Uterus (tissue), 3 donors: ENCODE measurements at regions not wholly inside any gene's neighbourhood (a gene's known extent, or its start where the extent isn't known, plus 50 kb on each side); places are given as distances from the start of the nearest gene placed in this dataset.

Experiments
- DNase-seq, 2 donors: peaks; one replicate each; pipeline ENCODE4 v3.0.0-alpha.2; 2019 to 2020
- H3K27ac ChIP-seq, 2 donors: fragments of 200-600 bp; sonication (generic); 1 replicate in 1 of 2; 2 replicates in 1 of 2; pipeline ENCODE4 v1.5.1; 2016 to 2018
- H3K27me3 ChIP-seq, 2 donors: fragments of 200-600 bp; sonication (generic); one replicate each; pipeline ENCODE4 v1.5.1; 2018 to 2019; ENCODE audit warnings: control low read depth in 1 of 2
- H3K36me3 ChIP-seq, 2 donors: fragments of 200-600 bp; sonication (generic); one replicate each; pipeline ENCODE4 v1.5.1; 2019; ENCODE audit warnings: control low read depth in 1 of 2
- H3K4me1 ChIP-seq, 2 donors: fragments of 200-600 bp; sonication (generic); one replicate each; pipeline ENCODE4 v1.5.1; 2018 to 2019; ENCODE audit warnings: control low read depth in 1 of 2
- H3K4me3 ChIP-seq, 2 donors: fragments of 200-600 bp; sonication (generic); 1 replicate in 1 of 2; 2 replicates in 1 of 2; pipeline ENCODE4 v1.5.1; 2018 to 2019; ENCODE audit warnings: mild to moderate bottlenecking in 1 of 2
- H3K9me3 ChIP-seq, 2 donors: fragments of 200-600 bp; sonication (generic); one replicate each; pipeline ENCODE4 v1.5.1; 2019; ENCODE audit warnings: control low read depth in 1 of 2
- POLR2A ChIP-seq, 2 donors: fragments of 450-650 bp; IDR thresholded peaks; one replicate each; pipeline ENCODE4 v1.6.1; 2016; ENCODE audit warnings: antibody characterized with exemption in 2 of 2, mild to moderate bottlenecking in 1 of 2, moderate library complexity in 1 of 2
- intact Hi-C: fragments of 100-400 bp; cut with DNase I; formaldehyde crosslinking; loops from one replicate; pipeline ENCODE4 v1.15.1; 2023; ENCODE audit warnings: low total_unique reads
- TF ChIP-seq, protein P1 (sequence below), 4 experiments: fragments of 200-600 bp in 2 of 4; fragments of 450-650 bp in 2 of 4; sonication (generic) in 2 of 4; IDR thresholded peaks; one replicate each; pipeline ENCODE4 v1.5.1; 2016 to 2019; ENCODE audit warnings: antibody characterized with exemption in 4 of 4, mild to moderate bottlenecking in 2 of 4, moderate library complexity in 1 of 4
- donor health status: DM: yes; HTN: yes; CAD: no.

DNA sequence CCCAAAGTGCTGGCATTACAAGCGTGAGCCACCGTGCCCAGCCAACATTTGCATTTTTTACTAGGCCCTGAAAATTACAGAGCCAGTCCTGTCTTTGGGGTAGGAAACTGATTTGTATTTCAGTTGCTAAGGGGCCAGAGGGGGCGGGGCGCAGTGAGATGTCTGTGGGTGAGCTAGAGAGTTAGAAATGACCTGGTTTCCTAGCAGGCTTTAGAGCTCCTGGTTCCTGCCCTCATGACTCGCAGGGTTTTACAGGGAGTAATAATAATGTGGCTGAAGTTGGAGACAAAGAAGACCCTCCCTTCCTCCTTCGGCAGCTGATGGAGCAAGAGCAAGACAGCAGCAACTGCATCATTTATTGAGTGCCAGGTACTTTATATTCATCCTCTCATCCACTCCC is 131.5 kb downstream of the TFAP2C start:
- no peaks in the 10 kb centered on the region for H3K27me3 ChIP-seq
- TF ChIP-seq, protein P1, sequence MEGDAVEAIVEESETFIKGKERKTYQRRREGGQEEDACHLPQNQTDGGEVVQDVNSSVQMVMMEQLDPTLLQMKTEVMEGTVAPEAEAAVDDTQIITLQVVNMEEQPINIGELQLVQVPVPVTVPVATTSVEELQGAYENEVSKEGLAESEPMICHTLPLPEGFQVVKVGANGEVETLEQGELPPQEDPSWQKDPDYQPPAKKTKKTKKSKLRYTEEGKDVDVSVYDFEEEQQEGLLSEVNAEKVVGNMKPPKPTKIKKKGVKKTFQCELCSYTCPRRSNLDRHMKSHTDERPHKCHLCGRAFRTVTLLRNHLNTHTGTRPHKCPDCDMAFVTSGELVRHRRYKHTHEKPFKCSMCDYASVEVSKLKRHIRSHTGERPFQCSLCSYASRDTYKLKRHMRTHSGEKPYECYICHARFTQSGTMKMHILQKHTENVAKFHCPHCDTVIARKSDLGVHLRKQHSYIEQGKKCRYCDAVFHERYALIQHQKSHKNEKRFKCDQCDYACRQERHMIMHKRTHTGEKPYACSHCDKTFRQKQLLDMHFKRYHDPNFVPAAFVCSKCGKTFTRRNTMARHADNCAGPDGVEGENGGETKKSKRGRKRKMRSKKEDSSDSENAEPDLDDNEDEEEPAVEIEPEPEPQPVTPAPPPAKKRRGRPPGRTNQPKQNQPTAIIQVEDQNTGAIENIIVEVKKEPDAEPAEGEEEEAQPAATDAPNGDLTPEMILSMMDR (IDR thresholded peaks at IDR 0.05) = no peak
- no peak for TF ChIP-seq POLR2A (IDR thresholded peaks at IDR 0.05)

DNA sequence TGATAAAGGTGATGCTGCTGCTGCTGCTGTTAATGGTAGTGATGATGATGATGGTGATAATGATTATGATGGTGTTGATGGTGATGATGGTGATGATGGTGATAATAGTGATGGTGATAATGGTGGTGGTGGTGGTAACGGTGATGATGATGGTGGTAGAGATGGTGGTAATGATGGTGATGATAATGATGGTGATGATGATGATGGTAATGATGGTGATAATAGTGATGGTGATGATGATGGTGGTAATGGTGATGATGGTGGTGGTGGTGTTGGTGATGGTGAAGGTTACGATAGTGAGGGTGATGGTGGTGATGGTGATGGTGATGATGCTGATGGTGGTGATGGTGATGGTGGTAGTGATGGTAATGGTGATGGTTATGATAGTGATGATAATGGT is 132.3 kb downstream of the TFAP2C start:
- Histone ChIP-seq H3K4me3 (no peak overlapping the region), H3K36me3 (no peaks in the 10 kb centered on the region)

More for the DNA sequence above, 131.5 kb downstream of the TFAP2C start:
- Histone ChIP-seq H3K36me3 (no peaks in the 10 kb centered on the region), H3K27ac (no peak overlapping the region), H3K9me3 (no peaks in the 10 kb centered on the region), H3K4me1 (no peaks in the 10 kb centered on the region), H3K4me3 (no peak overlapping the region)
- intact Hi-C loops = no loop called here
- DNase-seq = no peak

DNA sequence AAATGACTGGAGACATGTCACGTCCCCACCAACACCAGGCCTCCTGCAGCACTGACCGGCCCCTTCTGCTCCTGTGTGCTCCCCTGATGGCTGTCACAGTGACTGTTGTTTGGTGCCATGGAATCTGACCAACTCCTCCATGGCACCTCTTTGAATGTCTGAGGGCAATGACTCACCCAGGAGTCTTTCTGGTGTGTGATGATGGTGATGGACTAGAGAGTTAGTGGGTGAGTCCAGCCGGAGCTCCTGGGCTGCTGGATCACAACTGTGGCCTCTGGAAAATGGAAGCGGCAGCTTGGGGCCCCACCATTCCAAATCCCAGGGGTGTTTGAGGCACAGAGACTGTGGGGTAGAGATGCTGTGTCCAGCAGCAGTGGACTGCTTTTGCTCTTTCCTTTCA is 133.3 kb downstream of the TFAP2C start:
- H3K9me3 ChIP-seq = no peaks in the 10 kb centered on the region
- H3K27me3 ChIP-seq = no peaks in the 10 kb centered on the region
- no peak overlapping the region for H3K27ac ChIP-seq
- no peak for DNase-seq
- no peaks in the 10 kb centered on the region for H3K4me1 ChIP-seq
- no peaks in the 10 kb centered on the region for H3K36me3 ChIP-seq
- intact Hi-C loops = no loop called here
- no peak for TF ChIP-seq POLR2A (IDR thresholded peaks at IDR 0.05)
- TF ChIP-seq, protein P1 (IDR thresholded peaks at IDR 0.05) = no peak
- no peak overlapping the region for H3K4me3 ChIP-seq

More for the DNA sequence above, 132.3 kb downstream of the TFAP2C start:
- no peak overlapping the region for H3K27ac ChIP-seq
- H3K4me1 ChIP-seq = no peaks in the 10 kb centered on the region
- no peaks in the 10 kb centered on the region for H3K27me3 ChIP-seq
- intact Hi-C loops = no loop called here
- no peaks in the 10 kb centered on the region for H3K9me3 ChIP-seq
- no peak for TF ChIP-seq POLR2A (IDR thresholded peaks at IDR 0.05)
- TF ChIP-seq, protein P1 (IDR thresholded peaks at IDR 0.05) = no peak
- no peak for DNase-seq

DNA sequence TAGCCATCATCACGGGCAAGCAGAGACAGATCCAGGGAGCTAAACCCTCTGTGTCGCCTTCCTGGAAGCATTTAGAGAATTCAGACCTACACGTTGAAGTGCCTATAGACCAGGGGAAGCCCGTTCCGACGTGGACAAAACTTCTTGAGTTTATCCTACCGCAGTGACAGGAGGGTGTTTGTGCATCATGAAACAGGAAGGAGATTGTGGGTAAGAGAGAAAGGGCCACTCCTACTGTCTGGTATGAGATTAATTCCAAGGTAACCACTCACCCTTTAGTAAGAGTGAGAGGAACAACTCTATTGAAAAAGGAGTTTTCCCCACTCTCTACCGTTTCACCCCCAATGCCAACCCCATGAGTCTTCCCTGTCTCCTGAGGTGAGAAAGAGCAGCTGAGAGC is 133.7 kb downstream of the TFAP2C start:
- Histone ChIP-seq H3K4me3 (no peak overlapping the region), H3K4me1 (no peaks in the 10 kb centered on the region), H3K27ac (no peak overlapping the region), H3K9me3 (no peaks in the 10 kb centered on the region), H3K27me3 (no peaks in the 10 kb centered on the region), H3K36me3 (no peaks in the 10 kb centered on the region)
- intact Hi-C loops = no loop called here
- DNase-seq = no peak
- TF ChIP-seq, protein P1 (IDR thresholded peaks at IDR 0.05) = no peak
- no peak for TF ChIP-seq POLR2A (IDR thresholded peaks at IDR 0.05)

DNA sequence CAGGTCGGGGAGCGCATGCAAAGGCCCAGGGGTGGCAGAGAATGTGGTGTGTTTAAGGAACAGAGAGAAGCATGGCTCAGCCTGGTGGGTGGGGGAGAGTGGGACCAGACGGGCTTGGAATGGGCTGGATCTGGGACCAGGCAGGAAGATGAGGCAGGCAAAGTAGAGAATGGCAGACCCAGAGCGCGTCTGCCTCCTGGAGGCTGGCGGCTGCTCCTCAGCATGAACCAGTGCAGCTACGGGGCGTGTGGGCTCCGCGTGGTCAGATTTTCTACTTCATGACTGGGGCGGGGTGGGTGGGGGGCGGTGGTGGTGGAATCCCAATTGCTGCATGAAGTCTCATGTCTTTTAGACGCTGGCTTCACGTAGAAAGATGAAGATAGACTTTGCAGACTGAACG is 135.6 kb downstream of the TFAP2C start:
- H3K4me1 ChIP-seq = no peaks in the 10 kb centered on the region
- H3K4me3 ChIP-seq = no peak overlapping the region
- no peaks in the 10 kb centered on the region for H3K9me3 ChIP-seq
- intact Hi-C loops = no loop called here
- H3K27ac ChIP-seq = no peak overlapping the region
- no peak for TF ChIP-seq POLR2A (IDR thresholded peaks at IDR 0.05)
- TF ChIP-seq, protein P1 (IDR thresholded peaks at IDR 0.05) = no peak
- no peaks in the 10 kb centered on the region for H3K27me3 ChIP-seq
- H3K36me3 ChIP-seq = no peaks in the 10 kb centered on the region
- no peak for DNase-seq
